ENCODE measurements at regions not wholly inside any gene's neighbourhood (a gene's known extent, or its start where the extent isn't known, plus 50 kb on each side); places are given as distances from the start of the nearest gene placed in this dataset.

DNA sequence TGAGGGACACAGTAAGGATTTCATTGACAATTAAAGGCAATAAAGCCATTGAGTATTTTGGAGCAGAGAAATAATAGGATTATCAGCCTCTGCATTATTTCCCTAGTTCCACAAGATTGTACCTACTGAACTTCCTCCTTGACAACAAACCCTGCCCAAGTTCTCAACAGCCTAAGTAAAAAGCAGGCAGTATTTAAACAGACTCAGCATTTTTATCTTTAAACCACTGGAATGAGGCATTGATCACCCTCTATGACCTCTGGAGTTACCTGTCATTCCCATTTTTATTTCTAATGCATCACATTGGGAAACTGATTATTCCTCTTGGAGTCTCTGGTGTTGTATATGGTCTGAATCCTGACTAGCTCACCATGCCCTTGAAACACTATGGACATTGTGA, 570.6 kb upstream of the STXBP6 start:
- no peaks in the 10 kb centered on the region for H3K27me3 Mint-ChIP-seq
- peaks cover 12% of the 10 kb centered on the region for H3K36me3 Mint-ChIP-seq
- no peaks in the 10 kb centered on the region for H3K4me1 Mint-ChIP-seq (ENCODE audit: low read depth in 2 of 2)
- no peak overlapping the region for H3K4me3 Mint-ChIP-seq
- peaks cover 13% of the 10 kb centered on the region for H3K9me3 Mint-ChIP-seq
- no peak overlapping the region for H3K27ac Mint-ChIP-seq
- no peak for ATAC-seq
- DNase-seq (ENCODE audit: low spot score), result no peak

DNA sequence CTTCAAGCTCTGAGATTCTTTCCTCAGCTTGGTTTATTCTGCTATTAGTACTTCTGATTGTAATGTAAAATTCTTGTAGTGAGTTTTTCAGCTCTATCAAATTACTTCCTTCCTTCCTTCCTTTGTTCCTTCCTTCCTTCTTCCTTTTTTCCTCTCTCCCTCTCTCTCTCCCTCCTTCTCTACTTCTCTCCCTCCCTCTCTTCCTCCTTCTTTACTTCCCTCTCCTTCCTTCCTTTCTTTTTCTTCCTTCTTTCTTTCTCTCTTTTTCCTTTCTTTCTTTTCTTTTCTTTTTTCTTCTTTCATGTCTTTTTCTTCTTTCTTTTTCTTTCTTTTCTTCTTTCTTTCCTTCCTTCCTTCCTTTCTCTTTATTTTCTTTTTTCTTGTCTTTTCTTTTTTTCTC, 565.2 kb upstream of the STXBP6 start:
- Mint-ChIP-seq H3K4me1 (ENCODE audit: low read depth in 2 of 2) (no peaks in the 10 kb centered on the region), H3K27me3 (no peaks in the 10 kb centered on the region), H3K27ac (no peak overlapping the region), H3K9me3 (peaks cover 11% of the 10 kb centered on the region), H3K36me3 (peaks cover 12% of the 10 kb centered on the region), H3K4me3 (no peak overlapping the region)
- ATAC-seq (no peak), DNase-seq (ENCODE audit: low spot score) (no peak)

- H3K36me3 Mint-ChIP-seq, result no peaks in the 10 kb centered on the region
- no peak overlapping the region for H3K27ac Mint-ChIP-seq
- H3K4me1 Mint-ChIP-seq (ENCODE audit: low read depth in 2 of 2), result no peaks in the 10 kb centered on the region
- H3K4me3 Mint-ChIP-seq, result no peak overlapping the region
- H3K9me3 Mint-ChIP-seq, result peaks cover 16% of the 10 kb centered on the region
- ATAC-seq (no peak), DNase-seq (ENCODE audit: low spot score) (no peak)
- H3K27me3 Mint-ChIP-seq, result no peaks in the 10 kb centered on the region
These were observed 557.2 kb upstream of the STXBP6 start for GRCh38 chr14:25607192-25607591.

GRCh38 chr14:25602106-25602505, 552.2 kb upstream of the STXBP6 start:
- Mint-ChIP-seq H3K4me3 (no peak overlapping the region), H3K36me3 (no peaks in the 10 kb centered on the region), H3K9me3 (peaks cover 21% of the 10 kb centered on the region), H3K4me1 (ENCODE audit: low read depth in 2 of 2) (no peaks in the 10 kb centered on the region), H3K27me3 (no peaks in the 10 kb centered on the region), H3K27ac (no peak overlapping the region)
- DNase-seq (ENCODE audit: low spot score), result no peak
- no peak for ATAC-seq

DNA sequence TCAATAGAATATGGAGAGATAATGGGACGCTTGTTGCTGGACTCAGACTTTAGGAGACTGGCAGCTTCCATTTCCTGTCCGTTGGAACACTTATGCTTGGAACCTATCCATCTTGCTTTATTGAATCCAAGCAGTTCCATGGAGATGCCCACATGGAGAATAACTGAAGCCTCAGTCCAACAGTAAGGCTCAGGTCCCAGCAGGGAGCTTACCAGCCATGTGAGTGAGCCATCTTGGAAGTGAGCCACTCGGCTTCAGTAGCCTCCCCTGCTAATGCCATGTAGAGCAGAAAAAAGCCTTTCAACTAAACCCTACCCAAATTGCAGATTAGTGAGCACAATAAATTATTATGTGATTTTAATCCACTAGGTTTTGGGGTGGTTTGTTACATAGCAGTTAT, 538.8 kb upstream of the STXBP6 start:
- Mint-ChIP-seq H3K27me3 (no peaks in the 10 kb centered on the region), H3K4me3 (no peak overlapping the region), H3K36me3 (no peaks in the 10 kb centered on the region), H3K4me1 (ENCODE audit: low read depth in 2 of 2) (no peaks in the 10 kb centered on the region), H3K27ac (no peak overlapping the region), H3K9me3 (peaks cover 10% of the 10 kb centered on the region)
- no peak for ATAC-seq
- no peak for DNase-seq (ENCODE audit: low spot score)

- Mint-ChIP-seq H3K36me3 (no peaks in the 10 kb centered on the region), H3K27ac (no peak overlapping the region), H3K27me3 (no peaks in the 10 kb centered on the region), H3K4me3 (no peak overlapping the region), H3K4me1 (ENCODE audit: low read depth in 2 of 2) (no peaks in the 10 kb centered on the region), H3K9me3 (peaks cover 8% of the 10 kb centered on the region)
- DNase-seq (ENCODE audit: low spot score), result no peak
- ATAC-seq, result no peak
These were observed 524.8 kb upstream of the STXBP6 start for GRCh38 chr14:25574628-25575325.

GRCh38 chr14:25570483-25570882, 520.5 kb upstream of the STXBP6 start:
- Mint-ChIP-seq H3K27ac (no peak overlapping the region), H3K27me3 (no peaks in the 10 kb centered on the region), H3K9me3 (peaks cover 25% of the 10 kb centered on the region), H3K4me1 (ENCODE audit: low read depth in 2 of 2) (no peaks in the 10 kb centered on the region), H3K4me3 (no peak overlapping the region), H3K36me3 (no peaks in the 10 kb centered on the region)
- ATAC-seq (no peak), DNase-seq (ENCODE audit: low spot score) (no peak)

DNA sequence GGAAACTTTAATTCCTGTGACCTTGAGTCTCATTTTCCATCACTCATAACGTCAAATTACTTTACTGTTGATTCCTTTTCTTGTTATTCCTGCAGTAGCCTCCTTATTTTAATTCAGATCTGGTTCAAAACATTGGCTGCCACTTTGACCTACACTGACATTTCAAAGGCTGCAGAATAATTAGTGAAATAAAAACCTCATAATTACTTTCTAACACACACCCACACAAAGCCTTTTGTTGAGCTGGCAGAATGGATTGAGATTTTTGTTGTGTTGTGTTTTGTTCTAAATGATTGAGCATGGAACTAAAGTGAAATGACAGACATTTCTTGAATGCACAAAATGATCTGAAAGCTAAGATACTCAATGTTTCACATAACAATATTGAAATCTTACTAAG, 507.5 kb upstream of the STXBP6 start:
- no peaks in the 10 kb centered on the region for H3K36me3 Mint-ChIP-seq

GRCh38 chr14:25552826-25553225, 502.9 kb upstream of the STXBP6 start:
- H3K36me3 Mint-ChIP-seq, result peaks cover 4% of the 10 kb centered on the region
- no peaks in the 10 kb centered on the region for H3K4me1 Mint-ChIP-seq (ENCODE audit: low read depth in 2 of 2)
- no peak overlapping the region for H3K4me3 Mint-ChIP-seq
- DNase-seq (ENCODE audit: low spot score) (no peak), ATAC-seq (no peak)
- H3K27me3 Mint-ChIP-seq, result no peaks in the 10 kb centered on the region
- H3K27ac Mint-ChIP-seq, result no peak overlapping the region
- peaks cover 18% of the 10 kb centered on the region for H3K9me3 Mint-ChIP-seq

More for the DNA sequence above, 507.5 kb upstream of the STXBP6 start:
- peaks cover 13% of the 10 kb centered on the region for H3K9me3 Mint-ChIP-seq
- no peak for ATAC-seq
- no peaks in the 10 kb centered on the region for H3K4me1 Mint-ChIP-seq (ENCODE audit: low read depth in 2 of 2)
- no peak for DNase-seq (ENCODE audit: low spot score)
- no peak overlapping the region for H3K27ac Mint-ChIP-seq
- H3K27me3 Mint-ChIP-seq, result no peaks in the 10 kb centered on the region
- no peak overlapping the region for H3K4me3 Mint-ChIP-seq

- Mint-ChIP-seq H3K27me3 (no peaks in the 10 kb centered on the region), H3K36me3 (peaks cover 4% of the 10 kb centered on the region), H3K4me3 (no peak overlapping the region), H3K27ac (no peak overlapping the region), H3K9me3 (peaks cover 18% of the 10 kb centered on the region), H3K4me1 (ENCODE audit: low read depth in 2 of 2) (no peaks in the 10 kb centered on the region)
- DNase-seq (ENCODE audit: low spot score) (no peak), ATAC-seq (no peak)
These were observed 501.7 kb upstream of the STXBP6 start for GRCh38 chr14:25551674-25552073.

DNA sequence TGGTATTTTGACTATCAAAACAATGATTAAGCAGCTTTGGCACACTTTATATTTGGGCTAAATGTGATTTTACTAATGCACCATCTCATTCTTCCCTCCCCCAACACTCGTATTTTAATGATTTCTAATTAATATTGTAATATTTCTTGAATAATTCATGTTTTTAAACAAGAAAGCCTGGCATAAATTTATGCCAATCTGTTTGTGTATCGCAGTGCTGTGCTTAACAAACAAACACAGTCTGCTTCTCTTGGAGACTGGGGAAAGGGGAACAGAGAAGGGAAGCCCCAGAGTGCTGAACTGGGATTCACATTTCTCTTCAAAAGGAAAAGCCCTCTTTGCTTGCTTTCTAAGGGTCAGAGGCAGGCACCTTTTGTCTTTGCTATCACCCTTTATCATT, 496.9 kb upstream of the STXBP6 start:
- H3K9me3 Mint-ChIP-seq, result peaks cover 5% of the 10 kb centered on the region
- H3K36me3 Mint-ChIP-seq, result peaks cover 4% of the 10 kb centered on the region
- H3K4me3 Mint-ChIP-seq, result no peak overlapping the region
- H3K27me3 Mint-ChIP-seq, result no peaks in the 10 kb centered on the region
- ATAC-seq, result no peak
- H3K4me1 Mint-ChIP-seq (ENCODE audit: low read depth in 2 of 2), result no peaks in the 10 kb centered on the region
- H3K27ac Mint-ChIP-seq, result no peak overlapping the region
- no peak for DNase-seq (ENCODE audit: low spot score)

GRCh38 chr14:25537846-25538455, 488.0 kb upstream of the STXBP6 start:
- Mint-ChIP-seq H3K4me1 (ENCODE audit: low read depth in 2 of 2) (no peaks in the 10 kb centered on the region), H3K36me3 (no peaks in the 10 kb centered on the region), H3K27ac (no peak overlapping the region), H3K27me3 (peaks cover 0 to 6% of the 10 kb centered on the region in 2 donors), H3K9me3 (no peaks in the 10 kb centered on the region), H3K4me3 (no peak overlapping the region)
- DNase-seq (ENCODE audit: low spot score), result no peak
- no peak for ATAC-seq

DNA sequence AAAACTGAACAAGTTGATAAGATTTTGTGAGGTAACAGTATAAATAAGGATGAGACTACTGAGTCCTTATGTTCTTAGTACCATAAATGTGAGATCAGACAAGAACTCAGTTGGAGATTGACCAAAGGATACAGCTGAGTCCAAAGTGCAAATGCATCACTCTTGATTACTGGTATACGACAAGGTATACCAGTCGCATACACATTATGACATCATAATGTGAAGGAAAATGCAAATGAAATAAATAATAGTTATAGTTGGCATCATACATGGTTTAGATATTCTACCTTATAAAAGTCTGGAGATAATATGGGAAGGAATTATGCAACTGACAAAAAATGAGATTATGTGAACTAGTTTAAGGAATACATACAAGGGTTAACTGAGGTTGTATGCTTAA, 476.3 kb upstream of the STXBP6 start:
- no peaks in the 10 kb centered on the region for H3K4me1 Mint-ChIP-seq (ENCODE audit: low read depth in 2 of 2)
- no peaks in the 10 kb centered on the region for H3K36me3 Mint-ChIP-seq
- no peaks in the 10 kb centered on the region for H3K27me3 Mint-ChIP-seq
- DNase-seq (ENCODE audit: low spot score), result no peak
- ATAC-seq, result no peak
- no peak overlapping the region for H3K27ac Mint-ChIP-seq
- H3K4me3 Mint-ChIP-seq, result no peak overlapping the region
- peaks cover 3% of the 10 kb centered on the region for H3K9me3 Mint-ChIP-seq

DNA sequence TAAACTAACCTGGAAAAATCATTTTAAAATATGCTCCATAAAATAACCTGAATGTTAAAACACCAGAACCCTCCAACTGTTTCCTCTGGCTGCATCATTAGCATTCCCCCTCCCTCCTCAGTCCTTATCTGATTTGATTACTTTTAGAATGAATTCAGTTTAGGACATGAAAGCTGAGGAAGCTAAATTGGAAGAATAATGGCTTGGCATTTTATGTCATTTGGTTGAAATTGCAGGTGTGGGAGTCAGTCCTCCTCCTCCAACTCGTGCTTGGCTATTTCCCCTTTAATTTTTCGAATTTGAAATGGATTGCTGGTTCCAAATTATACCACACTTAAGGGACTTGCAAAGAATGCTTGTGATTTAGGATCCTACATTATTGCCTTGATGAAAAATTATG, 473.0 kb upstream of the STXBP6 start:
- DNase-seq (ENCODE audit: low spot score), result no peak
- peaks cover 0 to 2% of the 10 kb centered on the region in 2 donors for H3K27me3 Mint-ChIP-seq
- no peaks in the 10 kb centered on the region for H3K36me3 Mint-ChIP-seq
- no peak overlapping the region for H3K27ac Mint-ChIP-seq
- no peaks in the 10 kb centered on the region for H3K4me1 Mint-ChIP-seq (ENCODE audit: low read depth in 2 of 2)
- no peak overlapping the region for H3K4me3 Mint-ChIP-seq
- ATAC-seq, result no peak
- H3K9me3 Mint-ChIP-seq, result no peaks in the 10 kb centered on the region

- Mint-ChIP-seq H3K27me3 (peaks cover 0 to 2% of the 10 kb centered on the region in 2 donors), H3K36me3 (no peaks in the 10 kb centered on the region), H3K9me3 (no peaks in the 10 kb centered on the region), H3K27ac (no peak overlapping the region), H3K4me3 (no peak overlapping the region), H3K4me1 (ENCODE audit: low read depth in 2 of 2) (no peaks in the 10 kb centered on the region)
- no peak for DNase-seq (ENCODE audit: low spot score)
- ATAC-seq, result no peak
These were observed 472.2 kb upstream of the STXBP6 start for GRCh38 chr14:25522116-25522515.

Data from natural killer cell treated with Interleukin-12 subunit alpha and Interleukin-12 subunit beta and Interleukin-15 and Interleukin-18, amount 100 ng/mL, for 72 hours (primary cell).